ENCODE measurements at regions not wholly inside any gene's neighbourhood (a gene's known extent, or its start where the extent isn't known, plus 50 kb on each side); places are given as distances from the start of the nearest gene placed in this dataset.

- no peak for DNase-seq
- H4K20me1 ChIP-seq (ENCODE audit: insufficient read depth, low read length) = no peaks in the 10 kb centered on the region
- no peak overlapping the region for H3K4me3 ChIP-seq (ENCODE audit: low read length)
- no peaks in the 10 kb centered on the region for H3F3A ChIP-seq (ENCODE audit: insufficient read depth, low read length)
- H3K36me3 ChIP-seq (replicated peaks; ENCODE audit: insufficient read depth, low read length) = no peaks in the 10 kb centered on the region
- H3K27ac ChIP-seq (ENCODE audit: low read length) = no peak overlapping the region
- no peak for TF ChIP-seq EZH2 (optimal IDR thresholded peaks at IDR 0.05; ENCODE audit: low read depth, low read length)
- no peak for TF ChIP-seq EZH2phosphoT487 (IDR thresholded peaks at IDR 0.05; ENCODE audit: low read length)
- TF ChIP-seq CTCF (IDR thresholded peaks at IDR 0.05; ENCODE audit: low read length) = no peak
- no peaks in the 10 kb centered on the region for H3K79me2 ChIP-seq (ENCODE audit: low read length)
- H2AFZ ChIP-seq (ENCODE audit: low read length) = no peak overlapping the region
- no peak overlapping the region for H3K4me2 ChIP-seq (ENCODE audit: low read depth, low read length)
- H3K9me2 ChIP-seq (replicated peaks; ENCODE audit: insufficient read depth, low read length) = no peaks in the 10 kb centered on the region
- no peaks in the 10 kb centered on the region for H3K9me3 ChIP-seq (replicated peaks; ENCODE audit: insufficient read depth, low read length)
- H3K27me3 ChIP-seq (replicated peaks; ENCODE audit: insufficient read depth, low read length) = no peaks in the 10 kb centered on the region
- no peaks in the 10 kb centered on the region for H3K4me1 ChIP-seq (ENCODE audit: low read length)
- H3K9ac ChIP-seq (ENCODE audit: low read length) = no peak overlapping the region
These were observed 1030.0 kb downstream of the MRPL39 start for GRCh38 chr21:24577301-24577700.

- Histone ChIP-seq H3K4me3 (ENCODE audit: low read length) (no peak overlapping the region), H4K20me1 (ENCODE audit: insufficient read depth, low read length) (no peaks in the 10 kb centered on the region), H3K36me3 (replicated peaks; ENCODE audit: insufficient read depth, low read length) (no peaks in the 10 kb centered on the region), H3K9me3 (replicated peaks; ENCODE audit: insufficient read depth, low read length) (no peaks in the 10 kb centered on the region), H3K27me3 (replicated peaks; ENCODE audit: insufficient read depth, low read length) (no peaks in the 10 kb centered on the region), H2AFZ (ENCODE audit: low read length) (no peak overlapping the region), H3K27ac (ENCODE audit: low read length) (no peak overlapping the region), H3F3A (ENCODE audit: insufficient read depth, low read length) (no peaks in the 10 kb centered on the region), H3K9me2 (replicated peaks; ENCODE audit: insufficient read depth, low read length) (no peaks in the 10 kb centered on the region), H3K4me2 (ENCODE audit: low read depth, low read length) (no peak overlapping the region), H3K9ac (ENCODE audit: low read length) (no peak overlapping the region), H3K4me1 (ENCODE audit: low read length) (no peaks in the 10 kb centered on the region), H3K79me2 (ENCODE audit: low read length) (no peaks in the 10 kb centered on the region)
- no peak for DNase-seq
- TF ChIP-seq EZH2 (optimal IDR thresholded peaks at IDR 0.05; ENCODE audit: low read depth, low read length) (no peak), CTCF (IDR thresholded peaks at IDR 0.05; ENCODE audit: low read length) (no peak), EZH2phosphoT487 (IDR thresholded peaks at IDR 0.05; ENCODE audit: low read length) (no peak)
These were observed 1046.0 kb downstream of the MRPL39 start for GRCh38 chr21:24561291-24561690.

- Histone ChIP-seq H2AFZ (ENCODE audit: low read length) (no peak overlapping the region), H3K4me2 (ENCODE audit: low read depth, low read length) (no peak overlapping the region), H3F3A (ENCODE audit: insufficient read depth, low read length) (no peaks in the 10 kb centered on the region), H3K27ac (ENCODE audit: low read length) (no peak overlapping the region), H4K20me1 (ENCODE audit: insufficient read depth, low read length) (no peaks in the 10 kb centered on the region), H3K9ac (ENCODE audit: low read length) (no peak overlapping the region), H3K9me3 (replicated peaks; ENCODE audit: insufficient read depth, low read length) (no peaks in the 10 kb centered on the region), H3K27me3 (replicated peaks; ENCODE audit: insufficient read depth, low read length) (no peaks in the 10 kb centered on the region), H3K9me2 (replicated peaks; ENCODE audit: insufficient read depth, low read length) (no peaks in the 10 kb centered on the region), H3K79me2 (ENCODE audit: low read length) (no peaks in the 10 kb centered on the region), H3K36me3 (replicated peaks; ENCODE audit: insufficient read depth, low read length) (no peaks in the 10 kb centered on the region), H3K4me1 (ENCODE audit: low read length) (no peaks in the 10 kb centered on the region), H3K4me3 (ENCODE audit: low read length) (no peak overlapping the region)
- no peak for TF ChIP-seq EZH2 (optimal IDR thresholded peaks at IDR 0.05; ENCODE audit: low read depth, low read length)
- no peak for TF ChIP-seq EZH2phosphoT487 (IDR thresholded peaks at IDR 0.05; ENCODE audit: low read length)
- no peak for TF ChIP-seq CTCF (IDR thresholded peaks at IDR 0.05; ENCODE audit: low read length)
- no peak for DNase-seq
These were observed 1054.8 kb downstream of the MRPL39 start for GRCh38 chr21:24552491-24552890.
